Loucy (cell line): ENCODE measurements at regions not wholly inside any gene's neighbourhood (a gene's known extent, or its start where the extent isn't known, plus 50 kb on each side); places are given as distances from the start of the nearest gene placed in this dataset.

ENCODE experiments used
- H2AFZ ChIP-seq: fragments of 200-600 bp; sonication (generic); 2 replicates; pipeline ENCODE4 v1.6.0; 2016; ENCODE audit warnings: antibody characterized with exemption, mild to moderate bottlenecking, low read length, moderate library complexity
- H3F3A ChIP-seq: fragments of 200-600 bp; 2 replicates; pipeline ENCODE4 v1.6.0; 2016; ENCODE audit warnings: antibody characterized with exemption, low read depth, mild to moderate bottlenecking
- H3K27me3 ChIP-seq: fragments of 200-600 bp; sonication (generic); 2 replicates; pipeline ENCODE4 v1.6.1; 2014; ENCODE audit warnings: low read length, mild to moderate bottlenecking; ENCODE audit not compliant: insufficient read depth, poor library complexity, severe bottlenecking
- H3K36me3 ChIP-seq: fragments of 200-600 bp; sonication (generic); 2 replicates; pipeline ENCODE4 v1.6.1; 2016; ENCODE audit warnings: low read length; ENCODE audit not compliant: insufficient read depth
- H3K4me1 ChIP-seq: fragments of 200-600 bp; sonication (generic); 2 replicates; pipeline ENCODE4 v1.5.1; 2014; ENCODE audit warnings: low read length, mild to moderate bottlenecking; ENCODE audit not compliant: insufficient read depth, poor library complexity, severe bottlenecking
- H3K4me2 ChIP-seq: fragments of 200-600 bp; sonication (generic); 2 replicates; pipeline ENCODE4 v1.6.0; 2014; ENCODE audit warnings: antibody characterized with exemption, low read length, low read depth, mild to moderate bottlenecking; ENCODE audit not compliant: poor library complexity, severe bottlenecking
- H3K4me3 ChIP-seq: fragments of 200-600 bp; sonication (generic); 2 replicates; pipeline ENCODE4 v1.5.1; 2014; ENCODE audit warnings: low read length, mild to moderate bottlenecking, mixed read lengths; ENCODE audit not compliant: poor library complexity, severe bottlenecking
- H3K79me2 ChIP-seq: fragments of 200-600 bp; sonication (generic); 2 replicates; pipeline ENCODE4 v1.6.1; 2014; ENCODE audit warnings: low read length; ENCODE audit not compliant: insufficient read depth
- H3K9ac ChIP-seq: fragments of 200-600 bp; sonication (generic); 2 replicates; pipeline ENCODE4 v1.6.0; 2014; ENCODE audit warnings: mild to moderate bottlenecking, low read depth, low read length, moderate library complexity; ENCODE audit not compliant: poor library complexity, severe bottlenecking
- H3K9me2 ChIP-seq: fragments of 200-600 bp; sonication (generic); replicated peaks from 2 replicates; pipeline ENCODE4 v1.6.1; 2016; ENCODE audit warnings: low read depth, low read length, mixed read lengths
- H3K9me3 ChIP-seq: fragments of 200-600 bp; sonication (generic); 2 replicates; pipeline ENCODE4 v1.6.1; 2014; ENCODE audit warnings: mild to moderate bottlenecking, antibody characterized with exemption, low read length, low read depth; ENCODE audit not compliant: insufficient read depth
- H4K20me1 ChIP-seq: fragments of 200-600 bp; sonication (generic); 2 replicates; pipeline ENCODE4 v1.6.0; 2014; ENCODE audit warnings: antibody characterized with exemption, low read length, mild to moderate bottlenecking; ENCODE audit not compliant: insufficient read depth, poor library complexity, severe bottlenecking
- EZH2phosphoT487 ChIP-seq: fragments of 200-600 bp; IDR thresholded peaks from 2 replicates; pipeline ENCODE4 v1.6.1; 2018; ENCODE audit warnings: antibody characterized with exemption, mild to moderate bottlenecking, moderate library complexity, borderline replicate concordance
- TF ChIP-seq, protein P1 (sequence below): fragments of 200-600 bp; sonication (generic); conservative IDR thresholded peaks from 2 replicates; pipeline ENCODE4 v1.5.1; 2014; ENCODE audit warnings: mild to moderate bottlenecking, antibody characterized with exemption, low read length

DNA sequence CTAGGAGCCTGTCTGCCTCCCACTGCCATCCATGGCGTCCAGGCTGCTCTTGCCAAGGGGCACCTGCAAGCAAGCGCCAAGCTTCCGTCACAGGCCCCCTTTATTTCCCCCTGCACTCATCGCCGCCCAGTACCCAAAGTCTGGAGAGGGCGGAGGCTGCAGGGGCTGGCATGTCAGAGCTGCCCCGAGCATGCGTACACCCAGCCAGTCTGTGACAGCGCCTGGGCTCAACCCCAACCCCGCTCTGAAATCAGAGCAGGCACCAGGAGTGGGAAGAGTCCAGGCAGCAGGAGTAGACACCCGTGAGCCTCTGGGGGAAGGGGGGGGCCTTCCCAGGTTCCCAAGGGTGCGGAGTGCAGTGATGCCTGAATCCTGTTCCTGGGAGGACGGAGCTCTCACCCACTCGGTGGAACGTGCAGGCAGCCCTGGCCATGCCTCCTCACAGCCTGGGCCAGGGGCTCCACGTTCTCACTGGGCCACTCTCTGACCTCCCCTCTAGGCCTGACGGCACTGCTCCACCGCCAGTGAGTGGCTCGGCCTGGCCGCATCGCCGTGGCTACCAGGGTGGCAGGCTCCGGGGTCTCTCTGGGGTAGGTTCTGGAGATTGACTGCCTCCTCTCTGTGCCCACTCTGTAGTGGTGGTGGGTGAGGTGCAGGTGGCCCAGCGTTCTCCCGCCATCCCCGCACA lies 469.0 kb downstream of the CDH9 start:
- H3K9me3 ChIP-seq, result no peaks in the 10 kb centered on the region
- H3K9me2 ChIP-seq, result no peaks in the 10 kb centered on the region
- no peaks in the 10 kb centered on the region for H3F3A ChIP-seq
- H3K36me3 ChIP-seq, result no peaks in the 10 kb centered on the region
- no peak overlapping the region for H3K4me3 ChIP-seq
- no peaks in the 10 kb centered on the region for H3K27me3 ChIP-seq
- H3K4me2 ChIP-seq, result no peak overlapping the region
- no peaks in the 10 kb centered on the region for H4K20me1 ChIP-seq
- H3K4me1 ChIP-seq, result no peaks in the 10 kb centered on the region
- no peak overlapping the region for H3K9ac ChIP-seq
- no peak for TF ChIP-seq EZH2phosphoT487
- TF ChIP-seq, protein P1, sequence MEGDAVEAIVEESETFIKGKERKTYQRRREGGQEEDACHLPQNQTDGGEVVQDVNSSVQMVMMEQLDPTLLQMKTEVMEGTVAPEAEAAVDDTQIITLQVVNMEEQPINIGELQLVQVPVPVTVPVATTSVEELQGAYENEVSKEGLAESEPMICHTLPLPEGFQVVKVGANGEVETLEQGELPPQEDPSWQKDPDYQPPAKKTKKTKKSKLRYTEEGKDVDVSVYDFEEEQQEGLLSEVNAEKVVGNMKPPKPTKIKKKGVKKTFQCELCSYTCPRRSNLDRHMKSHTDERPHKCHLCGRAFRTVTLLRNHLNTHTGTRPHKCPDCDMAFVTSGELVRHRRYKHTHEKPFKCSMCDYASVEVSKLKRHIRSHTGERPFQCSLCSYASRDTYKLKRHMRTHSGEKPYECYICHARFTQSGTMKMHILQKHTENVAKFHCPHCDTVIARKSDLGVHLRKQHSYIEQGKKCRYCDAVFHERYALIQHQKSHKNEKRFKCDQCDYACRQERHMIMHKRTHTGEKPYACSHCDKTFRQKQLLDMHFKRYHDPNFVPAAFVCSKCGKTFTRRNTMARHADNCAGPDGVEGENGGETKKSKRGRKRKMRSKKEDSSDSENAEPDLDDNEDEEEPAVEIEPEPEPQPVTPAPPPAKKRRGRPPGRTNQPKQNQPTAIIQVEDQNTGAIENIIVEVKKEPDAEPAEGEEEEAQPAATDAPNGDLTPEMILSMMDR, result no peak
- H2AFZ ChIP-seq, result no peak overlapping the region
- no peaks in the 10 kb centered on the region for H3K79me2 ChIP-seq

DNA sequence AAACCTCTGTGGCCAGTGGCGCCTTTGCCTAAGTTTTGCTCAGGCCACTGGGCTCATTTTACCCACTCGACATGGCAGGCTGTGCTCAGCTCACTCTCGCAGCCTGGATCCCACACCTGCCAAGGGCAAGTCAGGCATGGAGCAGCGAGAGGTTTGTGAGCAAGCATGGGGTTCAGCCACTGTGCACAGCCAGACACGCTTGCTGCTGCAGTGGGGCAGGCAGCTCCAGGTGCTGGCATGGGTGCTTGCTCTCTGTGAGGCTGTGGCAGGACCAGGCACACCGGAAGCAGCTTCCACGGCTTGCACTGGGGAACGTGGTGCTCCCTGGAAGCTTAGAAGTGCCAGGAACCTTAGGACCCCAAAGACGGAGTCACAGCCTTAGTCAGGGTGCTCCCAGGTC lies 470.1 kb downstream of the CDH9 start:
- H3K4me3 ChIP-seq, result no peak overlapping the region
- no peaks in the 10 kb centered on the region for H4K20me1 ChIP-seq
- H3K9ac ChIP-seq, result no peak overlapping the region
- H2AFZ ChIP-seq, result no peak overlapping the region
- H3K9me2 ChIP-seq, result no peaks in the 10 kb centered on the region
- TF ChIP-seq EZH2phosphoT487, result no peak
- TF ChIP-seq, protein P1, result no peak
- H3K79me2 ChIP-seq, result no peaks in the 10 kb centered on the region
- H3K9me3 ChIP-seq, result no peaks in the 10 kb centered on the region
- H3K4me2 ChIP-seq, result no peak overlapping the region
- H3F3A ChIP-seq, result no peaks in the 10 kb centered on the region
- no peaks in the 10 kb centered on the region for H3K27me3 ChIP-seq
- H3K4me1 ChIP-seq, result no peaks in the 10 kb centered on the region
- no peaks in the 10 kb centered on the region for H3K36me3 ChIP-seq

DNA sequence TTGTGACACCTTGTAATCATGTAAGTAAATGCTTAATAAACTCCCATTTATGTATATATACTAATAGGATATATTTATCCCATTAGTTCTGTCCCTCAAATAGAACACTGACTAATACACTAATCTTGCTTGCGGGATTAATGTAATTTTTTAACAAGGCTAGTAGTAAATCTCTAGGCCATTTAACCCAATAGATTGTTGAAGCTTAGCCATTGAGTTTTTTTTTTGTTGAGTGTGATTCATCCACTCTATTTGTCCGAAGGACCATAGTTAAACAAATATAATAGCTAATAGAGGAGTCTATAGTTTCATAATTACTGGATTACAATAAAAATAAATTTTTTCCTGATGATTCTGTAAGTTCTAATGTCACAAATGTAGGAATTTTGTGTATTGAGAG lies 474.4 kb downstream of the CDH9 start:
- Histone ChIP-seq H3K9me3 (no peaks in the 10 kb centered on the region), H3K4me2 (no peak overlapping the region), H4K20me1 (no peaks in the 10 kb centered on the region), H3K36me3 (no peaks in the 10 kb centered on the region), H3K79me2 (no peaks in the 10 kb centered on the region), H3K4me1 (no peaks in the 10 kb centered on the region), H3K27me3 (no peaks in the 10 kb centered on the region), H3F3A (no peaks in the 10 kb centered on the region), H3K4me3 (no peak overlapping the region), H2AFZ (no peak overlapping the region), H3K9me2 (no peaks in the 10 kb centered on the region), H3K9ac (no peak overlapping the region)
- TF ChIP-seq, protein P1, result no peak
- TF ChIP-seq EZH2phosphoT487, result no peak
